Loucy (cell line): ENCODE measurements at regions not wholly inside any gene's neighbourhood (a gene's known extent, or its start where the extent isn't known, plus 50 kb on each side); places are given as distances from the start of the nearest gene placed in this dataset.

Experiments
- H2AFZ ChIP-seq: fragments of 200-600 bp; sonication (generic); 2 replicates; pipeline ENCODE4 v1.6.0; 2016; ENCODE audit warnings: antibody characterized with exemption, mild to moderate bottlenecking, low read length, moderate library complexity
- H3F3A ChIP-seq: fragments of 200-600 bp; 2 replicates; pipeline ENCODE4 v1.6.0; 2016; ENCODE audit warnings: antibody characterized with exemption, low read depth, mild to moderate bottlenecking
- H3K27me3 ChIP-seq: fragments of 200-600 bp; sonication (generic); 2 replicates; pipeline ENCODE4 v1.6.1; 2014; ENCODE audit warnings: low read length, mild to moderate bottlenecking; ENCODE audit not compliant: insufficient read depth, poor library complexity, severe bottlenecking
- H3K36me3 ChIP-seq: fragments of 200-600 bp; sonication (generic); 2 replicates; pipeline ENCODE4 v1.6.1; 2016; ENCODE audit warnings: low read length; ENCODE audit not compliant: insufficient read depth
- H3K4me1 ChIP-seq: fragments of 200-600 bp; sonication (generic); 2 replicates; pipeline ENCODE4 v1.5.1; 2014; ENCODE audit warnings: low read length, mild to moderate bottlenecking; ENCODE audit not compliant: insufficient read depth, poor library complexity, severe bottlenecking
- H3K4me2 ChIP-seq: fragments of 200-600 bp; sonication (generic); 2 replicates; pipeline ENCODE4 v1.6.0; 2014; ENCODE audit warnings: antibody characterized with exemption, low read length, low read depth, mild to moderate bottlenecking; ENCODE audit not compliant: poor library complexity, severe bottlenecking
- H3K4me3 ChIP-seq: fragments of 200-600 bp; sonication (generic); 2 replicates; pipeline ENCODE4 v1.5.1; 2014; ENCODE audit warnings: low read length, mild to moderate bottlenecking, mixed read lengths; ENCODE audit not compliant: poor library complexity, severe bottlenecking
- H3K79me2 ChIP-seq: fragments of 200-600 bp; sonication (generic); 2 replicates; pipeline ENCODE4 v1.6.1; 2014; ENCODE audit warnings: low read length; ENCODE audit not compliant: insufficient read depth
- H3K9ac ChIP-seq: fragments of 200-600 bp; sonication (generic); 2 replicates; pipeline ENCODE4 v1.6.0; 2014; ENCODE audit warnings: mild to moderate bottlenecking, low read depth, low read length, moderate library complexity; ENCODE audit not compliant: poor library complexity, severe bottlenecking
- H3K9me2 ChIP-seq: fragments of 200-600 bp; sonication (generic); replicated peaks from 2 replicates; pipeline ENCODE4 v1.6.1; 2016; ENCODE audit warnings: low read depth, low read length, mixed read lengths
- H3K9me3 ChIP-seq: fragments of 200-600 bp; sonication (generic); 2 replicates; pipeline ENCODE4 v1.6.1; 2014; ENCODE audit warnings: mild to moderate bottlenecking, antibody characterized with exemption, low read length, low read depth; ENCODE audit not compliant: insufficient read depth
- H4K20me1 ChIP-seq: fragments of 200-600 bp; sonication (generic); 2 replicates; pipeline ENCODE4 v1.6.0; 2014; ENCODE audit warnings: antibody characterized with exemption, low read length, mild to moderate bottlenecking; ENCODE audit not compliant: insufficient read depth, poor library complexity, severe bottlenecking
- CTCF ChIP-seq: fragments of 200-600 bp; sonication (generic); conservative IDR thresholded peaks from 2 replicates; pipeline ENCODE4 v1.5.1; 2014; ENCODE audit warnings: mild to moderate bottlenecking, antibody characterized with exemption, low read length
- EZH2phosphoT487 ChIP-seq: fragments of 200-600 bp; IDR thresholded peaks from 2 replicates; pipeline ENCODE4 v1.6.1; 2018; ENCODE audit warnings: antibody characterized with exemption, mild to moderate bottlenecking, moderate library complexity, borderline replicate concordance

- no peak for TF ChIP-seq EZH2phosphoT487
- H3K9me2 ChIP-seq = no peaks in the 10 kb centered on the region
- no peak overlapping the region for H3K9ac ChIP-seq
- H3K36me3 ChIP-seq = no peaks in the 10 kb centered on the region
- no peaks in the 10 kb centered on the region for H3K79me2 ChIP-seq
- H3K27me3 ChIP-seq = no peaks in the 10 kb centered on the region
- H3K4me2 ChIP-seq = no peak overlapping the region
- no peaks in the 10 kb centered on the region for H3K9me3 ChIP-seq
- H3K4me3 ChIP-seq = no peak overlapping the region
- H2AFZ ChIP-seq = no peak overlapping the region
- H3K4me1 ChIP-seq = no peaks in the 10 kb centered on the region
- no peaks in the 10 kb centered on the region for H4K20me1 ChIP-seq
- no peaks in the 10 kb centered on the region for H3F3A ChIP-seq
These were observed 185.2 kb downstream of the C16orf95 start for GRCh38 chr16:87131996-87132345.

GRCh38 chr16:87132361-87133014 is 184.7 kb downstream of the C16orf95 start:
- H3K9me2 ChIP-seq = no peaks in the 10 kb centered on the region
- H3K4me2 ChIP-seq = no peak overlapping the region

DNA sequence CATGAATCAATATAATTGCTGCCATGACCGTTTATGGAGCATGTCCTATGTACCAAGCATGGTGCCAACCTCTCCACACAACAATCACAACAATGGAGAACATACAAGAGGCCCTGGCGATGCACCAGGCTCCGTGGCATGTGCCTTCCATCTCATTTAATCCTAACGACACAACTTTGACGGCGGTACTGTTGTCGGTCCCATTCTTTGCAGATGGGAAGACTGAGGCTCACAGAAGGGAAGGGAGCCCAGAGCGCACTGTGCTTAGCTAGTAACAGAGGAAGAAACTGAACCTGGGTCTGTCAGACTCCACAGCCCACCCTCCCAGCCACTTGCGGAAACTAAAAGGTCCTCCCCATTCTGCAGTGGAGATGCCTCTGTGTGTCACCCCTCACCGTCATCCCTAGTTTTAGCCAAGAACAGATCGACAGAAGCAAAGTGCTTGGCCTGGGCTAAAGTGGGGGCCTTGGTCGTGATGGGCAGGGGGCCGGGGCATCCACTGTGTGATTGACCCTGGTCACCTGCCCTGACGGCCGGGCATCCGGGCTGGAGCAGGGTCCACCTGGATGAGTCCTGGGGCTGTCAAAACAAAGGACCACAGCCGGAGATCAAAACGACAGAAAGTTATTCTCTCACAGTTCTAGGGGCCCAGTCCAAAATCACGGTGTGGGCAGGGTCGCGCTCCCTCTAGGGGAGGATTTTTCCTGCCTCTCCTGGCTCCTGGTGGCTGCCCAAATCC is 183.9 kb downstream of the C16orf95 start:
- H3K9me3 ChIP-seq = no peaks in the 10 kb centered on the region
- no peaks in the 10 kb centered on the region for H4K20me1 ChIP-seq
- no peaks in the 10 kb centered on the region for H3K27me3 ChIP-seq
- no peaks in the 10 kb centered on the region for H3F3A ChIP-seq
- H3K4me2 ChIP-seq = no peak overlapping the region
- no peaks in the 10 kb centered on the region for H3K36me3 ChIP-seq
- no peak overlapping the region for H3K4me3 ChIP-seq
- H3K79me2 ChIP-seq = no peaks in the 10 kb centered on the region
- H3K4me1 ChIP-seq = no peaks in the 10 kb centered on the region
- no peaks in the 10 kb centered on the region for H3K9me2 ChIP-seq
- H3K9ac ChIP-seq = no peak overlapping the region
- TF ChIP-seq EZH2phosphoT487 = no peak
- no peak overlapping the region for H2AFZ ChIP-seq

More at GRCh38 chr16:87132361-87133014, 184.7 kb downstream of the C16orf95 start:
- no peaks in the 10 kb centered on the region for H3K4me1 ChIP-seq
- H3K4me3 ChIP-seq = no peak overlapping the region
- no peaks in the 10 kb centered on the region for H3K9me3 ChIP-seq
- no peaks in the 10 kb centered on the region for H3F3A ChIP-seq
- H2AFZ ChIP-seq = no peak overlapping the region
- no peak for TF ChIP-seq EZH2phosphoT487
- TF ChIP-seq CTCF = no peak
- no peaks in the 10 kb centered on the region for H3K27me3 ChIP-seq
- H3K9ac ChIP-seq = no peak overlapping the region
- no peaks in the 10 kb centered on the region for H3K36me3 ChIP-seq
- no peaks in the 10 kb centered on the region for H3K79me2 ChIP-seq
- H4K20me1 ChIP-seq = no peaks in the 10 kb centered on the region

DNA sequence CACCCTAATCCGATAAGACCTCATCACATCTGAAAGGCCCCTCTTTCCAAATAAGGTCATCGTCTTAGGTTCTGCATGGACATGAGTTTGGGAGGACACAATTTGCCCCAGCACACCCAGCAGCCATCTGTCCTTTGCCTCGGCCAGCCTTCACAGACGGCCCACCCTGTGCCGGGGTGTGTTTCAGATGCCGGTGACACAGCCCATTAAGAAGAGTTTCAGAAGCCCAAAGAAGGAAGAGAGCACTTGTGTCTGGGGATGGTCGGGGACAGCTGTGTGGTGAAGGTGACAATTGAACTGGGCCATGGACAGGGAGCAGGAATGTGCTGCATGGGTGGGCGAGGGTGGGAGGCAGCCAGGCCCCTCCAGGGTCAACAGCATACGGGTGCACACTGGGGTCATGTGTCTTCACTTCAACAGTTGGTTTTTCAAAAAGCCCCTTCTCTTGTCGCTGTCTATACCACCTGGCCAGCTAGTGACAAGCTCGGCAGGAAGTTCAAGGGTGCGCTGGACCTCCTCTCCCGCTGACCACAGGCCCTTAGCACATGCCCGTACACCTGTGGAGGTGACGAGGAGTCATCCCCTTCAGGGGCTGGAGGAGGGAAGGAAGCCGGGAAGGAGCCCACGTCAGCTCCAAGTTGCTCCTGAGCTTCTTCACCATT is 183.1 kb downstream of the C16orf95 start:
- H3K9ac ChIP-seq = no peak overlapping the region
- H3K79me2 ChIP-seq = no peaks in the 10 kb centered on the region
- TF ChIP-seq EZH2phosphoT487 (no peak), CTCF (no peak)
- no peaks in the 10 kb centered on the region for H3K27me3 ChIP-seq
- H4K20me1 ChIP-seq = no peaks in the 10 kb centered on the region
- no peaks in the 10 kb centered on the region for H3K36me3 ChIP-seq
- H3F3A ChIP-seq = no peaks in the 10 kb centered on the region
- no peaks in the 10 kb centered on the region for H3K4me1 ChIP-seq
- H3K9me3 ChIP-seq = no peaks in the 10 kb centered on the region
- no peak overlapping the region for H3K4me2 ChIP-seq
- no peak overlapping the region for H3K4me3 ChIP-seq
- no peak overlapping the region for H2AFZ ChIP-seq
- no peaks in the 10 kb centered on the region for H3K9me2 ChIP-seq
